Mesothelial cell of epicardium (in vitro differentiated cells): ENCODE measurements at regions not wholly inside any gene's neighbourhood (a gene's known extent, or its start where the extent isn't known, plus 50 kb on each side); places are given as distances from the start of the nearest gene placed in this dataset.

Experiments used
- DNase-seq, 2 experiments: peaks; one replicate each; pipeline ENCODE4 v3.0.0; 2021; ENCODE audit warnings: low spot score in 2 of 2; ENCODE audit not compliant: unreplicated experiment in 2 of 2
- H3K27ac Mint-ChIP-seq: 2 replicates; pipeline ENCODE4 v1.8.0; 2021; ENCODE audit warnings: mixed read lengths
- H3K27me3 Mint-ChIP-seq: 2 replicates; pipeline ENCODE4 v1.8.0; 2021; ENCODE audit warnings: low read depth, mixed read lengths
- H3K36me3 Mint-ChIP-seq: 2 replicates; pipeline ENCODE4 v1.8.0; 2021; ENCODE audit warnings: mixed read lengths
- H3K4me1 Mint-ChIP-seq: 2 replicates; pipeline ENCODE4 v1.8.0; 2021; ENCODE audit warnings: mixed read lengths
- H3K4me3 Mint-ChIP-seq: 2 replicates; pipeline ENCODE4 v1.8.0; 2021; ENCODE audit warnings: mild to moderate bottlenecking, moderate library complexity, mixed read lengths
- H3K9me3 Mint-ChIP-seq: 2 replicates; pipeline ENCODE4 v1.8.0; 2021; ENCODE audit warnings: mixed read lengths
- CTCF ChIP-seq: fragments of 200-600 bp; sonication (generic); IDR thresholded peaks from one replicate; pipeline ENCODE4 v1.5.0; 2021; ENCODE audit warnings: antibody characterized with exemption; ENCODE audit not compliant: unreplicated experiment

GRCh38 chr18:28284132-28284531 is 107.2 kb upstream of the CDH2 start:
- DNase-seq, result no peak
- Mint-ChIP-seq H3K27me3 (no peaks in the 10 kb centered on the region), H3K9me3 (peaks cover 7% of the 10 kb centered on the region)

GRCh38 chr18:28281400-28281799 is 104.5 kb upstream of the CDH2 start:
- no peak for DNase-seq
- no peak for TF ChIP-seq CTCF
- H3K9me3 Mint-ChIP-seq, result peaks cover 7% of the 10 kb centered on the region
- H3K27ac Mint-ChIP-seq, result no peak overlapping the region
- no peaks in the 10 kb centered on the region for H3K36me3 Mint-ChIP-seq
- H3K27me3 Mint-ChIP-seq, result peaks cover 1% of the 10 kb centered on the region
- no peaks in the 10 kb centered on the region for H3K4me1 Mint-ChIP-seq
- H3K4me3 Mint-ChIP-seq, result no peak overlapping the region

More at GRCh38 chr18:28284132-28284531, 107.2 kb upstream of the CDH2 start:
- Mint-ChIP-seq H3K4me3 (no peak overlapping the region), H3K27ac (no peak overlapping the region), H3K36me3 (no peaks in the 10 kb centered on the region), H3K4me1 (peaks cover 7% of the 10 kb centered on the region)
- no peak for TF ChIP-seq CTCF

- Mint-ChIP-seq H3K27ac (no peak overlapping the region), H3K27me3 (no peaks in the 10 kb centered on the region), H3K36me3 (no peaks in the 10 kb centered on the region), H3K4me3 (no peak overlapping the region), H3K4me1 (peaks cover 2% of the 10 kb centered on the region), H3K9me3 (peaks cover 28% of the 10 kb centered on the region)
- no peak for TF ChIP-seq CTCF
- DNase-seq, result no peak
Measured at GRCh38 chr18:28269750-28270149, 92.8 kb upstream of the CDH2 start.

GRCh38 chr18:28267878-28268625 is 91.1 kb upstream of the CDH2 start:
- H3K27me3 Mint-ChIP-seq, result no peaks in the 10 kb centered on the region
- peaks cover 25% of the 10 kb centered on the region for H3K9me3 Mint-ChIP-seq

GRCh38 chr18:28267276-28267675 is 90.3 kb upstream of the CDH2 start:
- no peak for TF ChIP-seq CTCF
- Mint-ChIP-seq H3K9me3 (peaks cover 25% of the 10 kb centered on the region), H3K36me3 (no peaks in the 10 kb centered on the region), H3K27ac (no peak overlapping the region), H3K4me1 (peaks cover 2% of the 10 kb centered on the region), H3K27me3 (no peaks in the 10 kb centered on the region), H3K4me3 (no peak overlapping the region)
- DNase-seq, result no peak

More at GRCh38 chr18:28267878-28268625, 91.1 kb upstream of the CDH2 start:
- no peaks in the 10 kb centered on the region for H3K36me3 Mint-ChIP-seq
- H3K4me1 Mint-ChIP-seq, result peaks cover 2% of the 10 kb centered on the region
- no peak overlapping the region for H3K4me3 Mint-ChIP-seq
- H3K27ac Mint-ChIP-seq, result no peak overlapping the region
- no peak for TF ChIP-seq CTCF
- DNase-seq, result no peak
